GM18867 (cell line): ENCODE measurements at regions not wholly inside any gene's neighbourhood (a gene's known extent, or its start where the extent isn't known, plus 50 kb on each side); places are given as distances from the start of the nearest gene placed in this dataset.

Experiments used
- ATAC-seq: cut with Tn5 transposase; IDR thresholded peaks from one replicate; pipeline ENCODE4 v1.9.1; 2021; ENCODE audit warnings: mild to moderate bottlenecking, moderate library complexity; ENCODE audit not compliant: unreplicated experiment

- no peak for ATAC-seq
Observed at GRCh38 chr2:71896385-71897136, 251.1 kb downstream of the CYP26B1 start.

DNA sequence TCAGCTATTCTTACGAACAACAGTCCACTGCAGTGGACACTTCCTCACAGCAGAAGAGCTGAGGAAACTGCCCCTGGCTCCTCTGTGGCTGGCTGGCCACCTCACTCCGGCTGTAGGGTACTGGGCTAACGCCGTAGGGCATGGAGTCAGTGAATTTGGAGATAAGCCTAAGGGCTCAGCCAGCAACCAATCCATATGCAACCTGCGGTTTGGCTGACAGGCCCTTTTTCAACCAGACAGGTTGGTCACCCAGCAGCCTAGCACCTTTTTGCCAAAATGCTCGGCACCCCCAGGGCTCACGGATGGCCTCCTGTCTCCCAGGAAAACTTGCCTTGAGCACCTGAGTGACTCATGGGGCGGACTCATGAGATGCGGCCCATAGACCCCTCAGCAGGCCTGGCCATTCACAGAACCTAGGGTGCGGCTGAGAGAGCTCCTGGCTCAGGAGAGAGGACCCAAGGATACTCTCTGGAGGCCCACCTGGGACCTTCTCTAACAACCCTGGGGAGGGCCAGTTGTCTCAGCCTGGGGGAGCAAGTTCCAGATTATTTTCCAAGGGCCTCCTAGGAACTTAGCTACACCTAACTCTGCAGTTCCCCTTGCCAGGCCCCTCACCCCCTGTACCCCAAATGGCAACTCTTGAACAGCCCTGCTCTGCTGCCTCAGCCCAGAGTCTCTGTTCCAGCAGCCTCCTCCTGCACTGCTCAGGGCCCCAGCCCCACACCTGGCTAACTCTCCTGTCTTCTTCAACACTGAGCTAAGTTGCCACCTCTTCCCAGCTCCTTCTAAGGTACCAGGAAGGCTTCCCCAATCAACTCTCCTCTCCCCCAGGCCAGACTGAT, 252.1 kb downstream of the CYP26B1 start:
- no peak for ATAC-seq

DNA sequence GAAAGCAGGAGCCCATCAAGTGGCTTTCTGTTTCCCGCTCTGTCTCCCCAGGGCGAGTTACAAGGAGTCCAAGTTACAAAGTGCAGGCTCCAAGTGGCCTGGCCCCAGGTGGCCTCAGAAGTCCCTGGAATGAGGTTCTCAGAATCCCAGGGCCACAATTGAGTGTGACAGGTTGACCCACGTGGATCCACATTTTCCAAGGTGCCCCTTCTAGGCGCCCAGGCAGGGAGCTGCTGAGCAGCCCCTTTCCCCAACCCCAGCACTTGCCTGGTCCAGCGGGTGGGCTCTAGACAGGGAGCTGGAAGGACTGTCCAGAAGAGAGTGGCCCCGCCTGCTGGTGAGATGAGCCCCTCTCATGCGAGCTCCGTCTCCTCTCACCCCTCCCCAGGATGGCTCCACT, 253.4 kb downstream of the CYP26B1 start:
- no peak for ATAC-seq

DNA sequence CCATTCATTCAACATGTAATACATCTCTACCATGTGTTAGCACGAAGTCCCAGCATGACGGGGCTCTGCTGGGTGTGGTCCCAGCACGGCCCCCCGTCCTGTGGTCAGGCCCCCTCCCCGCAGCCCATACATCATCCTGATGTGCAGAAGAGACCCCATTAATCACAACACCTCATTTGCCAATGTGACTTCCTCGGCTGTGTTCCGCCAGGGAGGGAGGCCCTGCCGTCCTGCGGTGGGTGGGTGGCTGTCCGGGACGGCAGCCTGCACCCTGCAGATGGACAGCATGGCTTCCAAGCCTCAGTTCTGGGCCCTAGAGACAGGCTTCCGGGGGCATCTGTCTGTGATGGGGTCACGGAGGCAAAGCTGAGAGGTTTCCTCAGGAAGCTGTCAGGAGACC, 254.0 kb downstream of the CYP26B1 start:
- no peak for ATAC-seq

DNA sequence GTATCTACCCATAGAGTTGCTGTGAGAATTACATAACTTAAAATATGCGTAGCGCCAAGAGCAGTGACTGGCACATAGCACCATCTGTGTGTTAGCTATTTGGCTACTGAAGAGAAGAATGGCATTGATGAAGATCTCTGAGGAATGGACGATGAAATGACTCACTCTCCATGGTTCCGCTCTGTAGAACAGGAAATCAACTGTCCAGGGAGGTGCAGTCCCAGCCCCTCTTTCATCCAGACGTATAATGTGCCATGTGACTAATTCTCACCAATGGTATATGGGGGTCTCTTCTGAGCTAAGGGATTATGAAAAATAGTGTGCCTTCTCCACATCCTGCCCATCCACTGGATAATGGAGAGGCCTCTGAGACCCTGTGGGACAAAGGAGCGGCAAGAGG, 254.8 kb downstream of the CYP26B1 start:
- no peak for ATAC-seq

DNA sequence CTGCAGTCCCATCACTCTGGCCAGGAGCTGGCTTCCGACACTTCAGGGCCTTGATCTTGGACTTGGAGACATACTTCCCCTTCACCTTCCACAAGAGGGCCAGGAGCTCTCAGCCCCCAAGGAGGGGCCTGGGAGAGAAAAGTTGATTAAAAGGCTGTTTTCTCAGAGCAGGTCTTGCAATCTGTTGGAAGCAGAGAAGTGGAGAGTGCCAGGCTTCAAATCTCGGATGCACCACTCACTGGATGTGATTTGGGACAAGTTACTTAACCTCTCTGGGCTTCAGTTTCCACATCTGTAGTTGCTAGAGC, 255.3 kb downstream of the CYP26B1 start:
- no peak for ATAC-seq

DNA sequence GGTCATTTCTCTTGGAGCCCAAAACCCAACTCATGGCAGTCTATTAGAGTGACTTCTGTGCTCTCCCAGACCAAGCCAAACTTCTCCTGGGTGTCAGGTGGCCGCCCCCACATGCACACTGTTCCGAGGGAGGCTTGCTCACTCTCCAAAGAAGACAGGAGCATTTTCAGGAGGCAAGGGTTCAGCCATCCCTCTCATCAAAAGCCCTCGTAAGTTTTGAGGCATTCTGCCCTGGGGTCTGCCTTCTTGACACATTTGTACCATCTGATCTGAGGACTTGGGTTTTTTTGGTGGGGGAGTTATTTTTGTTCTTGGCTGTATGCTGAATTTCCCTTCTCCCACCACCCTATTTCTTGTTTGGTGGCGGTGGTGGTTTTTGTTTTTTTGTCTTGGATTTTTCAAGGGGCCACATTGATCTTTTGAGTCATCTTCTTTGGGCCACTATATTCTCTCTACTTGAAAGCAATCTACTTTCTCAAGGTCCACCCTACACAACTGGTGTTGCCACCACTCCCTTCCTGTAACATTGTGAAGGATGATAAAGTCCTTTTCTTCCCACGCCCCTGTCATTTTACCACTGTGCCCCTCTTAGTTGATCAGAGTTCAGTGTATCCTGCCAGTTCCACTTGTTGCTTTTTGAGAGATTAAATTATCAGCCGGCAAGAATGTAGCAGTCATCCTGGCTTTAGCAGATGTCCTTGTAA, 255.8 kb downstream of the CYP26B1 start:
- no peak for ATAC-seq

DNA sequence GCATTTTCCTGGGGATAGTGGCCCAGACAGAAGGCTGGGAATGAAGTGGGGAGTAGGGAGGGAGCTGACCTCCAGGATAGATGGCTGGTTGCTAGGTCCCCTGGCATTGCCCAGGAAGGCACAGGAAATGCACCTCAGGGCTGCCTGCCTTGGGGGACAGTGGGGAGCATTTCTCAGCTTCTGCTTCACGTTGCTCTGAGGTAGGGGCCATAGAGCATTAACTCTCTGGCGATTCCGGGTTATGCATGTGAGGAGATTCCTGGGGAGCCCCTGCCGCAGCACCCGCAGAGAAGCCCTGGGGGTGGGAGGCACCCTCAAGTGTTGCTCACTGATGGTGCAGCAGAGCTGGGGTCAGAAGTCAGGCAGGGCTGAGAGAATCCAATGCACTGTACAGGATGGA, 256.5 kb downstream of the CYP26B1 start:
- ATAC-seq: no peak

- no peak for ATAC-seq
Observed at GRCh38 chr2:71889759-71890684, 257.6 kb downstream of the CYP26B1 start.

DNA sequence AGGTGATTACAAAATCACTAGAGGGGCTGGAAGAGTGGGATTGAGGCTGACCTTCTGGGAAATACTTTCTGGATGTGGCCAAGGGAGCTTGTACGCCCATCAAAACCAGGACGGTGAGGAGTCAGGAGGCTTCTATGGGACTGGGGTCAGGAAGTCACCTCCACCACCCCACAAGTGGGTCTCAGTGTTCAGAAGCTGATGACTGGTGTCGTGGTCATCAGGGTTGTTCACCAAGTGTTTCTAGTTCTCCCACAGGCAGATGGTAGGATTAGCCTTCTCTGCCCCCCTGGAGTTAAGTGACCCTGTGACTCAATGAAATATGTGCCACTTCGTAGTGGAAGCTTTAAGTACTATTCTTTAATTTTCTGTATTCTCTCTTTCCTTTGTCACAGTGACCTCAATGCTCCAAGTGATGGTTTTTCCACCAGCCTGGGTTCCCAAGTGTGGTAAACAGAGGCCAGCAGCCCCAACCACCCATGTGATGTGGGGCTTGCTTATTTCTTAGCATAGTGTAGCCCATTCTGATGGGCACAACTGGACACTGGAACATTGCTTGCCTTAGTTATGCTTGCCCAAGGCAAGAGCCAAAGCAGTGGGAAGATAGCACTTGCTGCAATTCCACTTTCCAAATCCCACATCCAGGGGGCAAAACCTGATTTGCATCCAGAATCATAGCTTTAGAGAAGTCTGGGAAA, 258.8 kb downstream of the CYP26B1 start:
- ATAC-seq: no peak

DNA sequence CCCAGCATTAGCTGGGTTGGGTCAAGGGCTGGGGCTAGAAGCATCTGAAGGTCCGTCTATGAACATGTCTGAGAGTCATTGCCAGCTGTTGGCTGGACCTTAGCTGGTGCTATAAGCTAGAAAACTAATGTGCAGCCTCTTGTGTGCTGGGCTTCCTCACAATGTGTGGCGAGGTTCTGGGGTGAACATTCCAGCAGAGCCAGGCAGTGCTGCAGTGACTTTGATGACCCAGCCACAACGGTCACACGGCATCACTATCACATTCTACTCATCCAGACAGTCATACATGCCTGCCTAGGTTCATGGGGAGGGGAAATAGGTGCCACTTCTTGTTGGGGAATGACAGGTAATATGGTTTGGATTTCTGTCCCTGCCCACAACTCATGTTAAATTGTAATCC, 260.5 kb downstream of the CYP26B1 start:
- no peak for ATAC-seq

DNA sequence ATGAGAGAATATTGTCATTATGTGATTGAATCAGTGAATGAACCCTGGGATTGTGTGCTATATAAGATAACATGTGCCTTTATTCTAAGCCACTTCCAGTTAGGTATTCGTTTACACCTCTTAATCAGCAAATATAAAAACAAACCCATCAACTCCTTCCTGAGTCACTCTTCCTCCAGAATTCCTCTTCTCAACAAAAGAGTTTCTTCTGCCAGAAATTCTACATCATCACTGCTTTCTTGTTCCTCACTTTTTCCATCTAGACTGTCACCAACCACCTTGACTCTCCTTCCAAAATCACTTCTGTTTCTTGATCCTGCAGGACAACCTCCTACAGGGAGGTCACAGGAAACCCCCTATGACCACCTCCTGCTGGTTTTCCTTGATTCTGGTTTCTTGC, 261.4 kb downstream of the CYP26B1 start:
- ATAC-seq: no peak

DNA sequence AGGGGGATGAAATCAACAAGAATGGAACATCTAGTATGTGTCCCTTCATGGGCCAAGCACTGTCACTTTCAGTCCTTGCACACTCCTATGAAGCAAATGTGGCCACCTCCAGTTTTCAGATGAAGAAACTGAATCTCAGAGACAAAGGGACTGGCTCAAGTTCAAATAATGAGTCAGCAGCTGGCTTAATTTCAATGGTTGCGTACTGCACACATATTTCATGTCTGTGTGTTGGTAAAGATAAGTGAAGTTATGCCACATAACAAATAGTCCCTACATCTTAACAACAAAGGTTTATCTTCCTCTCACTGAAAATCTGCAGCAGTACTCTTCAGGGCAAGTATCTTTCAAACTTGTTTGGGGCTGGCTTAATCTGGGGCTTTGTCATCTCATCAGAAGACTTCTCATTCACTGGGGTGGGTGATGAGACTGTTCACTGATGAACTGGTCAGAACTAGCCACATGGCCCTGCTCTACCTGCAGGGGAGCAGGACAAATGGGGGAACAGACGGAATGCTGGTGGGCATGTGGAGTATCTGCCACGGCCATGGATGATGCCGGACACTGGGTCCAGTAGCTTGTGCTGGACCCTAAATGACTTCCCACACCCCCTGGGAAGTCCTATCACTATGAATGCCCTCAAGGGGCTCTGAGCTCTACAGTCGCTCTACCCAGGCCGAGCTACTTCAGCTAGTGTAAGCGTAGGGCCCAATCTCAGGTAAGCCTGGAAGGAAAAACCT, 263.2 kb downstream of the CYP26B1 start:
- no peak for ATAC-seq

GRCh38 chr2:71882949-71883472, 264.7 kb downstream of the CYP26B1 start:
- no peak for ATAC-seq

DNA sequence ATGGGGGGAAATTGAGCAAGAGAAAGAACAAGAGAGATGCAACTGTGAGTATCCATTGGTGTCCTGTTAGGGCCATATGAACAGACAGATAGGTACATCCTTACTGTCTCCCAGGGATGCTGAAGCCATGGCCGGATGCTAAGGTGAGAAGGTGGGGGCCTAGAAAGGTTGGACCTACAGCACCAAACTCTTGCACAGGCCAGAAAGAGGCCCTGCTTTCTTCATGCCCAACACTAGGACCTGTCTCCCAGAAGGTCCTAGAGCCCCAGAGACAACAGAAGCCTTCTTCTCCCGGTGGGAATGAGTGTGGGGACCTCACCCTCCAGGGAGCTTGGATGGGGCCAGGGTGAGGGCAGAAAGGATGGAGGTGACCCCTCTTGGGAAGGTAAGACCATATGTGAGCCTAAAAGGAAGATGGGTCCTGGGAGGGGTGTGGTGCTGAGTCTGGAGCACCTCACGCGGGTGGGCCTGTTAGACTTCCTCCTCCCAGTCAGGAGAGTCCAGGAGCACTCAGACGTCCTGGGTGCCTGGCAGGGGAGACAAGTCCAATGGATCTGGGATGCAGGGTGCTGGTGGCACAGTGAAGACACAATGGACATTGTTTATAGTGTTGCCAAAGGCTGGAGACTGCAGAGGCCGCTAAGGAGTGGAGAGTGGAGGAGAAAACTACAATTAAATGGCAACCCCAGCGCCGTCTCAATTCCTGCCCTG, 265.3 kb downstream of the CYP26B1 start:
- no peak for ATAC-seq

DNA sequence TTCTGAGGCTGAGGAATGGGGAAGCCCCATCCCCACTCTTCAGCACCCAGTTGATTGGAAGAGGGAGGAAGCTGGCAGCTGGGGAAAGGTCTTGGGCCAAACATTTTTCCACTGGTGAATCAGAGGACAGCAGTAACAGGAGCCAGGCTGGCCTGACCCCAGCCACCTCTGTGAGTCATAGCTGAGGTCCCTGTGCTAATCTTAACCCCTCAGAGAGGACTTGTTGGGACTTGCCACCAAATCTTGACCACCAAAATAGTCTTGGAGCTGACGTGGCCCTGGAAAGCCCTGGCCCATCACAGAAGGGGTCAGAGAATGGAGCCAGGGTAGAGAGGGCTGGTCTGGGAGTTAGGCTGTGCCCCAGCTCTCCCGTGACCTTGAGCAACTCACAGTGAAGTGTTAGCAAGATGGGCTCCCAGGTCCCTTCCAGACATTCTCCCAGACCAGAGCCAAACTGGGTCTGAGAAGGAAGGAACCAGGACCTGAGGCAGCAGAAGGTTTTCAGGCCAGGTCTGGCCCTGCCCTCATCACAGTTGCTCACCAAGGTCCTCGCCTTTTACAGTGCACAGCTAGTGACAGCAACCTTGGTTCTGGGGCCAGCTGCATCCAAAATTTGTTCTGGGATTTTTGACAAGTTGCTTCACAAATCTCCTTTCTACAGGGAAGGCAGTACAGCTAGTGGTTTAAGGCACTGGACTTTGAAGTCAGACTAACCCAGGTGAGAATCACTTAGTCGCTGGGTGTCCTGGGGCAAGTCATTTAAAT, 266.6 kb downstream of the CYP26B1 start:
- no peak for ATAC-seq

DNA sequence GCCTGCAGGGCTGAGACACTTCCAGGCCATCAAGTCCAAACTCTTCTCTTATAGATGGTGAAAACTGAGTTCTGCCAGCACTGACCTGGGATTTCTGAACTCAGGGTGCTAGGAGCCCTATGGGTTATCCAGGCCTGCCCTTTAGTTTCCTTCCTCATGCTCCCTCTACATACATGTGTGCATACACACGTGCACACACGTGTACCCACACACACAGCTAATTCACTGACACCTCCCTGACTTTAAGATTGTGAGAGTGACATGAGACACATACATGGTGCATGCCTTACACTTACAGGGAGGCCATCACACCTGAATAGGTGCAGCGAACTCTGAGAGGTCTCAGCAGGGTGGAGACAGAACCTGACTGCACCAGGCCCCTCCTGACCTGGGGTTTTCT, 267.4 kb downstream of the CYP26B1 start:
- ATAC-seq: no peak
